GOT3 (cell line): ENCODE measurements at regions not wholly inside any gene's neighbourhood (a gene's known extent, or its start where the extent isn't known, plus 50 kb on each side); places are given as distances from the start of the nearest gene placed in this dataset.
"Not testable (repeated sequence)": the region's sequence is repeated elsewhere in the genome, so short reads cannot be mapped to it uniquely, and the experiment has no call there.

Experiments used
- DNase-seq: peaks from one replicate; lab custom pipeline; 2025; ENCODE audit warnings: mixed read lengths; lab: John Stamatoyannopoulos, UW

GRCh38 chr5:51172903-51173626, 210.2 kb upstream of the ISL1 start:
- no peak for DNase-seq

DNA sequence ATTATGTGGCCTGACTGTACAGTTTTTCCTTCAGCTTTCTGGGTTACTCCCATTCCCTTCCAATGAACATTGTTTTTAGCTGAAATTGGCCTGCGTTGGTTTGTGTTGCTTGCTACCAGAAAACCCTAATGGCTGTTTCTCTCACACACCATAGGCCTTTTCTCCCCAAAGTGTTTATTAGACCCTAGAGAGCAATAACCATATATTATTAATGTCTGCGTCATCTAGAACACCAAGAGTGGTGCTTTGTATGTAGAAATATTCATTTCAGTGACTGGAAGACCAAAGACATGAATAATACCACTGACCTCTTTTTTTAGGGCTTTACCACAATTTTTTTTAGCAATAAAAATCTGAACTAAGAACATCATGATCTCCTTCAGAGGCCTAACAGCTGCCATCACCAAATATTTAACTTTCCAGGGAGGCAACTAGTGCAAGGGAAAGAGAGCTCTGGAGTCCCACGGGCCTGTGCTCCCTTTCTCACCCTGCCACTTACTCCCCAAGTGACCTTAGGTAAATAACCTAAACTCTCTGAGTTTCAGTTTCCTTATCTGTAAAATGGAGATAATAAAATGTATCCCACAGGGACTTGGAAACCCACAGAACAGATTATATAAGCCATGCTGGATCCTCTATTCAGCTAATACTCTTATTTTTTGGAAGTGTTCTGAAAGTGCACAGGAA, 201.9 kb upstream of the ISL1 start:
- no peak for DNase-seq

DNA sequence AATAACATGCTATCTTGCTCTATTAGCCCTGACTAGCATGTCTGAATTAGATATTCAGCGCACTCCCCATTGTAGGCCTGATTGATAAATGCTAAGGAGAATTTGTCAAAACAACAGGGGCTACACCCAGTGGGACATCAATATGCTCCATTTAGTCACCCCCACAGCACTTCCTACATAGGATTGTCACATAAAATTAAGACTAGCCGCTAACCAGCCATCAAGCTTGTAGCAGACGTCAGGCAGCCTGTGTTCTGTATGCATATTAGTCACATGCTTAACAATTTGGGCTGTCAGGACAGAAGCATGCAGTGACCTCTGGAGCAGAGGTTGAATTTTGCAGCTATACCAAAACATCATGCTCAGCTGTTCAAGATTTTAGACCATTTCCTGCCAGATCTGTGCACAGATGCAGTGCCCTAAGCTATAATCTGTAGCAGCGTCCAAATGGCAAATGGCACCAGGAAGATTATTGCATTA, 197.4 kb upstream of the ISL1 start:
- DNase-seq = no peak

DNA sequence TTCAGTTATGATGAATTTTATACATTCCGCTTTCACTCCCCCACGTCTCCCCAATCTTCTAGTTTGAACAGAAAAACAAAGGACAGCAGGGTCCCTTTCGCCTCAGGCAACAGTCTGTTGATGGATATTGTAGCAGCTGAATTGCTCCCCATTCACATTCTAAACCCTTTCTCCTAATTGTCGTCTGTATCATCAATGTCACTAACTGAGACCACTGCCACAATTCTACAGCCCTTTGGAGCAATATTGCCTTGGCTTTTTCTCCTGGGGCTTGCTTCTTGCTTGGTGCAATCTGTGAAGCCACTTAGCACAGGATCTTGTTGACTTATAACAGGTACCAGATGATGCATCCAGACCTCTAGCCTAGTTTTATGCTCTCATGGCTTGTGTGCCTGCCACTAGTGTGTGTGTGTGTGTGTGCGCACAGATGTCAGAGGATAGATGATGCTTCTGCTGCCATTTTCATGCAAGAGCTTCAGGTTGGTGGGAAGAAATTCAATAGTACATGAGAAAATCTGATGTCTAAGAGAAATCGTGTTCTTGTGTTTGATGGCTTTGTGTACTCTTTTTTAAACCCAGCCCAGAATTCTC, 195.2 kb upstream of the ISL1 start:
- DNase-seq = no peak

GRCh38 chr5:51194671-51195070, 188.6 kb upstream of the ISL1 start:
- no peak for DNase-seq

GRCh38 chr5:51201024-51201423, 182.2 kb upstream of the ISL1 start:
- no peak for DNase-seq

DNA sequence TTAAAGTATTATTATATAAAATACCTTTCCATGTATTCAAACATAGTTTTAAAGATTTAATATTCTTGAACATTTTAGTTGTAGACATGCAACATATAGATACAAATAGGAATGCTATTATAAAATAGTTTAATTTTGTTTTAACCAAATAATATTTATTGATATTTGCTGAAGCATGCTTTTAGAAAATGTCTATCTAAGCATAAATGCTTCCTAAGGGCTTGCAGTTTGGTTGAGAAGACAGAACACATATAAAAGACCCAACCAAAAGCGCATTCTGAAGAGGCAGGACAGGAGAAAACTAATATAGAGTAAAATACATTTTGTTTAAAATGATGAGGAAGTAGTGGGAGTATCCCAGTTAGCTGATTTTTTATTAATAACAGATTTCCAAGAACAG, 181.5 kb upstream of the ISL1 start:
- no peak for DNase-seq

DNA sequence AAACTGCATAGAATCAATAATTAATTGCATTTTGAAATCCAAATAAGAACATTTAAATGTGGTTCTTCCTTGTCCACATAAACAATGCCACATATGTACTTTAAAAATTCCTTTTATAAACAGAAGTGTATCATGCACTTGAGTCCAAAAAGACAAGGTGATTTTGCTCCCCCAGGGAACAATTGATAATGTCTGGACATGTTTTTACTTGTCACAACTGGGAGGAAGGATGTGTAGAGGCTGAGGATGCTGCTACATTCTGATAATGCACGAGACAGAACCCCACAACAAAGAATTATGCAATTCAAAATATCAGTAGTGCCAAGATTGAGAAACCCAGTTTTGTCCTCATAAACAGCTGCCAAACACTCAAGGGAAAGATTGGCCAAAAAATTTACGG, 181.1 kb upstream of the ISL1 start:
- DNase-seq = no peak

DNA sequence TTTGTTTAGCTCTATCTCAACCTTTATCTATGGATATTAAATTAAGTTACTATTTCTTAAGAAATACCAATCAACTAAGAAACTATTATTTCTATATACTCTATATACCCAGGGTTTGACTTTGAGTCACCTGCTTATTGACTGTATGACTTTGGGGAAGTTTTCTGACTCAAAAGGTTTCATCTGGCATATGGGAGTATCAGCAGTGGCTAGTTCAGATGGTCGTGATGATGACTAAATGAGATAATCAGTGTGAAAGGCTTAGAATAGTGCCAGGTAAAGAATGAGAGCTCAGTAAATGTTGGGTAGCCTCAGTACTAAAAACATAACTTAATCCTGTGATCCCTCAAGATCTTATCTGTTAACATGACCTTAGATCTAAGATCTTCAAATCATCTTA, 179.7 kb upstream of the ISL1 start:
- no peak for DNase-seq

- DNase-seq = no peak
These were observed 175.0 kb upstream of the ISL1 start for GRCh38 chr5:51208296-51208695.

- no peak for DNase-seq
These were observed 168.5 kb upstream of the ISL1 start for GRCh38 chr5:51214746-51215145.

DNA sequence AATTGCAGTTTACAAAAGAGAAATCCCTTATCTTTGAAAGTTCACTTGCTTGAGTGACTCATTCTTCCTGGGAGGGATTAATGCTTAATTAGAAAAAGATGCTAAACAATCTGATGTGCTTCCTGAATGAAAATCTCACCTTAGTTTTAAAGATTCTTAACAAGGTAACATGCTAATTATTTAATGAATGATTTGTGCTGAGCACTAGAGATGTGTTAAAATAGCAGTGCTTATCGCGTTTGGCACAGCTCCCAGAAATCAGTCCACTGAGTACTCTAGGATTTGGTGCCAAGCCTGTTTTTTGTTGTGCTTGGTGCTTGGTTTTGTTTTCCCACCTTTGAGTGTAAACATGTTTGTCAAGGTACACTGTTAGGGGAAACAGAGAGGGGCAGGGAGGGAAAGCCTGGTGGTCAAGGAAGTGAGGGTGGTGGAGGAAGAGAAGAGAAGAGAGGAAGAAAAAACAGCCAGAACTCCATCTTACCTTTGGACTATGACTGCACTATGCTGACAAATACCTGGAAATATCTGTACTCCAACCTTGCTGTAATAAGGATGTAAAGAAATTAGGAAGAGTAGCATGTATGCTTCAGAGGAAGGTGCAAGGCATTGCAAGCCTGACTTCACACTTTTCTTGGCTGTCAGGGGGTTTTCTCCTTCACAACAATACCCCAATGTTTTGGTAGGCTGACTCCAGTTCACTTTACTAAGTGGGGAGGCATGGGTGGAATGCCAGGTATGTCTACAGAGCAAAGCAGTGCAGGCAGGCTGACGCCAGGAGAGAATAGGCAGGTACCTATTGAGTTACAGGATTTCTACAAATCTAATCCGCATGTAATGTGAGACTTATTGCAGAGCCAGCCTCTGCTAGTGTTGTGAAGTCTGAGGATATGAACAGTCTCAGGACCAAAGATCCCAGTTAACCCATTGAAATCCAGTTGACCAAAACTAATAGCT, 157.2 kb upstream of the ISL1 start:
- DNase-seq = no peak

DNA sequence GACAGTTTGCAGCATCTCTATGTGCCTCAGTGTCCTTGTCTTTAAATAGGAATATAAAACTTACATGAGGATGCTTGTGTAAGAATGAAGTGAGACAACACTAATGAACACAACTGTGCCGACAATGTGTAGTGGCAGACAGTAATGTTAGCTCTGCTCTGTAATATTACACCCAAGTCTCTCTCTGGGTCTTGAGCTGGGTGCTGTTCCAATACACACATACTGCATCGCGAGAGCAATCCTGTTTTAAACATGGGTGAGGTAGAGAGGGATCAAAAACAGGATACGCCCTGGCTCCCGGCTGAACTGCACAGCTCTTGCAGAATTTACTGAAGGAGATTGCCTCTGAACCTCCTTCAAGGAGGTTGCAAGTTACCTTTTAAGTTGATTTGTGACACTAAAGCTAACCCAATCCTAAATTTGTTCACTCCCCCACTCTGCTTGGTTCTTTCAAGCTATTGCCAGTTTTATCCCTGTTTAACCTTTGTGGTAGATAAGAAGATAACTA, 155.2 kb upstream of the ISL1 start:
- no peak for DNase-seq

DNA sequence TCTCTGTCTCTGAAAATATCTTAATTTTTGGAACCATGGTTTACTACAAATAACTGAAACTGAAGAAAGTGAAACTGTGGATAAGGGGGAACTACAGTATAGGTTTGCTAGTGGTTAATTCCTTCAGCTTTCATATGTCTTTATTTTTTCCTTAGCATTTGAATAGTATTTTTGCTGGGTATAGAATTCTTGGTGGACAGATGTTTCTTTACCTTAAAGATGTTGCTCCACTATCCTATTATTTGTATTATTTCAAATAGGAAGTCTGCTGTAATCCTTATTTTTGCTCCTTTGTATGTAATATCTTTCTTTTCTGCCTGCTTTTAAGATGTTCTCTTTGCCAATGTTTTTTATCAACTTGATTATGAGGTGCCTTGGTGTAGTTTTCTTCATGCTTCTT, 152.9 kb upstream of the ISL1 start:
- DNase-seq = no peak

GRCh38 chr5:51242456-51242855, 140.8 kb upstream of the ISL1 start:
- no peak for DNase-seq

DNA sequence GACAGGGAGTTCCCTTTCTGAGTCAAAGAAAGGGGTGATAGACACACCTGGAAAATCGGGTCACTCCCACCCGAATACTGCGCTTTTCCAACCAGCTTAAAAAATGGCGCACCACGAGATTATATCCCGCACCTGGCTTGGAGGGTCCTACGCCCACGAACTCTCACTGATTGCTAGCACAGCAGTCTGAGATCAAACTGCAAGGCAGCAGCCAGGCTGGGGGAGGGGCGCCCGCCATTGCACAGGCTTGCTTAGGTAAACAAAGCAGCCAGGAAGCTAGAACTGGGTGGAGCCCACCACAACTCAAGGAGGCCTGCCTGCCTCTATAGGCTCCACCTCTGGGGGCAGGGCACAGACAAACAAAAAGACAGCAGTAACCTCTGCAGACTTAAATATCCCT, 132.3 kb upstream of the ISL1 start:
- not testable (repeated sequence) for DNase-seq

DNA sequence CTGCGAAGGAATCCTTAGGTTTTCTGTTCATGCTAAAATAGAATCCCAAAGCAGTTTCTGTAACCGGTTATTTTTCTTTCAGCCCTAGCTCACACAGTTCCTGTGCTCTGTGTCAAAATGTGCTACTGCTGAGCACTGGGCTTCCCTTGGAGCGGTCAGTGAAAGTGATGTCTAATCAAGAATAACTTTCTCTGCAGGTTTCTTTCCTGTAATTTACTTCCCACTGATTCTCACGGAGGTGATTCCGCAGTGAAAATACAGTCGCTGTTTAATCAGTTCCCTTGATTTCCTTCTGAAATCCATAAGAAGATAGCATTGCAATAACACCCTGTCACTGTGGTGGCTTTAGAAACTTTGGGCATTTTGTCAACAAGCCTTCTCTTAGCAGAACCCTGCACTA, 112.0 kb upstream of the ISL1 start:
- no peak for DNase-seq

GRCh38 chr5:51273021-51273420, 110.2 kb upstream of the ISL1 start:
- no peak for DNase-seq

- DNase-seq = no peak
These were observed 109.4 kb upstream of the ISL1 start for GRCh38 chr5:51273871-51274270.

DNA sequence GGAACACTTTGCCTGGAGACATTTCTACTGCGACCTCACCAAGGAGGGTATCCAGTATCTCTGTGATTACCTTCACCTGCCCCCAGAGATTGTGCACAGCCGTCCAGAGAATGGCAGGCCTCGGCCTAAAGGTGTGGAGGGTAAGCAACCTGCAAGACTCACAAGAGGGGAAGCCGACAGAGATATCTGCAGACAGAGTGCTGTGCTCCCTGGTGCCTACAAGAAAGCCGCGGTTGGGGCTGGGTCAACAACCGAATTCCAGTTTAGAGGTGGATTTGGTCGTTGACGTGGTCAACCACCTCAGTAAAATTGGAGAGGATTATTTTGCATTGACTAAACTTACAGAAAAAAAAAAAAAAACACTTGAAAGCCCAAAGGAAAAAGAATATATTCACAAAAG, 107.8 kb upstream of the ISL1 start:
- DNase-seq = no peak

- DNase-seq = no peak
These were observed 107.0 kb upstream of the ISL1 start for GRCh38 chr5:51276250-51276649.

DNA sequence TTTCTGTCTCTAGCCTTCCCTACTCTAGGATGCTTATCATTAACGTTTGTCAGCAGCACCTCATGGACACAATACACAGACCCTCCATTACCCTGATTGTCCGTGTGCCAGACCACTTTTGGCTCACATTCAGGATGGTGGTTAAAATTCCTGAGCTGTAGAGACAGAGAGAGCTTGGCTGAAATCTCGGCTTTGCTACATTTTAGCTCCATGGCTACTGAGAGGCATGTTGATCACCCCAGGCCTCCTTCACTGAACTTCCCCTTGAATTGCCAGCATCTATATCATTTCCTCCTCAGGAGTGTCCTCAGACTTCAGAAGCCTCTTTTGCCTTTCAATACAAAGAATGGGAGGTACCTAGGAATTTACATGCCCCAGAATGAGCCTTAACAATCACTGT, 104.7 kb upstream of the ISL1 start:
- DNase-seq = no peak
